ENCODE measurements at regions not wholly inside any gene's neighbourhood (a gene's known extent, or its start where the extent isn't known, plus 50 kb on each side); places are given as distances from the start of the nearest gene placed in this dataset.
"Not testable (repeated sequence)": the region's sequence is repeated elsewhere in the genome, so short reads cannot be mapped to it uniquely, and the experiment has no call there.

- H3K4me3 Mint-ChIP-seq: no peak overlapping the region
- H3K36me3 Mint-ChIP-seq (ENCODE audit: low read depth): no peaks in the 10 kb centered on the region
- no peaks in the 10 kb centered on the region for H3K9me3 Mint-ChIP-seq (ENCODE audit: low read depth)
- ChIA-PET CTCF (no interaction called here), POLR2A (no interaction called here)
- H3K4me1 Mint-ChIP-seq: no peaks in the 10 kb centered on the region
- no peak overlapping the region for H3K27ac Mint-ChIP-seq
- intact Hi-C loops (cut with DNase I, micrococcal nuclease): no loop called here
- ATAC-seq: no peak
- no peak for DNase-seq
- no peaks in the 10 kb centered on the region for H3K27me3 Mint-ChIP-seq
Measured at GRCh38 chr11:29452146-29452545, 564.7 kb downstream of the KCNA4 start.

DNA sequence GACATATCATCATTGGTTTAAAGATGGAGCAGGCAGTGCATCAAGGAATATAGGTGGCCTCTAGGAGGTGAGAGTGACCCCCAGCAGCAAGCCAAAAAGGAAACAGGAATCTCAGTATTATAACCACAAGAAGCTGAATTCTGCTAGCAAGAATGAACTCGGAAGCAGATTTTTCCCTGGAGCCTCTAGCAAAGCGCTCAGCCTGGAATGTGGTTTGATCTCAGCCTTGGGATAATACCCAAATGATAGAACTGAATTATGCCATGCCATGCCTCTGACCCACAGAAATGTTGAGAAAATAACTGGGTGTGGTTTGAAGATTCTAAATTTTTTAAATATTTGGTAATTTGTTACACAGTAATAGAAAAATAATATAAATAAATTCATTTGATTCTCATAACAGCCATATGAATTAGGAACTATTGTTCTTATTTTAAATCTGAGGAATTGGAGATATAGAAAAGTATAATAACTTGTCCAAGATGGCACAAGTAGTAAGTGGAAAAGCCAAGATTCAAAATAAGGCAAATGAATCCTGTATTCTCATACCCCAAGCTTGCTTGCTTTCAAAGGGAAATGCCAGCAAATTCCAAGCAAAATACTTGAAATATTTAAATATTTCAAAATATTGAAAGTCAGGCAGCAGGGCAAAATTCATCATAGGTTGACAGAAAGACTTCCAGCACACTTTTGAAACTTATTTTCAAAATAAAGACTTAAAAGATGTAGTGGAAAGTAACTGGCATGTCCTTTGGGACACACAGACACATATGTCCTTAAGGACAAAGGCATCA, 567.4 kb downstream of the KCNA4 start:
- H3K27ac Mint-ChIP-seq: no peak overlapping the region
- intact Hi-C loops (cut with DNase I, micrococcal nuclease): no loop called here
- no peaks in the 10 kb centered on the region for H3K4me1 Mint-ChIP-seq
- no peaks in the 10 kb centered on the region for H3K36me3 Mint-ChIP-seq (ENCODE audit: low read depth)
- H3K9me3 Mint-ChIP-seq (ENCODE audit: low read depth): no peaks in the 10 kb centered on the region
- H3K4me3 Mint-ChIP-seq: no peak overlapping the region
- ATAC-seq: no peak
- no peak for DNase-seq
- no peaks in the 10 kb centered on the region for H3K27me3 Mint-ChIP-seq
- CTCF ChIA-PET: no interaction called here
- POLR2A ChIA-PET: no interaction called here

- intact Hi-C loops (cut with DNase I, micrococcal nuclease): no loop called here
- no peaks in the 10 kb centered on the region for H3K4me1 Mint-ChIP-seq
- H3K9me3 Mint-ChIP-seq (ENCODE audit: low read depth): no peaks in the 10 kb centered on the region
- ATAC-seq: no peak
- no peak overlapping the region for H3K4me3 Mint-ChIP-seq
- H3K27me3 Mint-ChIP-seq: no peaks in the 10 kb centered on the region
- no peaks in the 10 kb centered on the region for H3K36me3 Mint-ChIP-seq (ENCODE audit: low read depth)
- DNase-seq: no peak
- ChIA-PET CTCF (no interaction called here), POLR2A (no interaction called here)
- no peak overlapping the region for H3K27ac Mint-ChIP-seq
Measured at GRCh38 chr11:29448246-29448877, 568.5 kb downstream of the KCNA4 start.

GRCh38 chr11:29447821-29448220, 569.0 kb downstream of the KCNA4 start:
- no peaks in the 10 kb centered on the region for H3K36me3 Mint-ChIP-seq (ENCODE audit: low read depth)
- no peak for DNase-seq
- no peak for ATAC-seq
- POLR2A ChIA-PET: no interaction called here
- no peak overlapping the region for H3K4me3 Mint-ChIP-seq
- no peaks in the 10 kb centered on the region for H3K4me1 Mint-ChIP-seq
- H3K27ac Mint-ChIP-seq: no peak overlapping the region
- CTCF ChIA-PET: no interaction called here
- no peaks in the 10 kb centered on the region for H3K9me3 Mint-ChIP-seq (ENCODE audit: low read depth)
- H3K27me3 Mint-ChIP-seq: no peaks in the 10 kb centered on the region
- intact Hi-C loops (cut with DNase I, micrococcal nuclease): no loop called here

GRCh38 chr11:29446132-29446531, 570.7 kb downstream of the KCNA4 start:
- Mint-ChIP-seq H3K4me3 (no peak overlapping the region), H3K27me3 (no peaks in the 10 kb centered on the region), H3K36me3 (ENCODE audit: low read depth) (no peaks in the 10 kb centered on the region), H3K27ac (no peak overlapping the region), H3K4me1 (no peaks in the 10 kb centered on the region), H3K9me3 (ENCODE audit: low read depth) (no peaks in the 10 kb centered on the region)
- POLR2A ChIA-PET: no interaction called here
- intact Hi-C loops (cut with DNase I, micrococcal nuclease): no loop called here
- DNase-seq (no peak), ATAC-seq (no peak)
- CTCF ChIA-PET: no interaction called here

- H3K4me3 Mint-ChIP-seq; POLR2A ChIA-PET; CTCF ChIA-PET; H3K9me3 Mint-ChIP-seq (ENCODE audit: low read depth); H3K27ac Mint-ChIP-seq; ATAC-seq; H3K4me1 Mint-ChIP-seq; intact Hi-C loops (cut with DNase I, micrococcal nuclease); H3K27me3 Mint-ChIP-seq; H3K36me3 Mint-ChIP-seq (ENCODE audit: low read depth); DNase-seq: not testable (repeated sequence)
Measured at GRCh38 chr11:29445191-29445590, 571.6 kb downstream of the KCNA4 start.

DNA sequence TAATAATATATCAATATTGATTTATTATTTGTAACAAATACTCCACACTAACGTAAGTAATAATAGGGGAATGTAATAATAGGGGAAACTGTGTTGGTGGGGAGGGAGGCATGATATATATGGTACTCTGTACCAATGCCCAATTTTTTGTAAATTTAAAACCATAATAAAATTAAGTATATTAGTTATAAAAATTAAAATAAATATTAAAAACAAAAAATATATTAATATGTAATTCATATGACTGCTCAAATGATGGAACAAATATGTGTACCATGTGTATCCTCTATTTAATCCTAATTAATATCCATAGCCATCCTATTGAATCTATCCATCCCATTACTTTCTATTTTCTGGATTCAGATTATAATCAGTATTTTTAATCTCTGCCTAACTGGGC, 578.0 kb downstream of the KCNA4 start:
- ChIA-PET POLR2A (no interaction called here), CTCF (no interaction called here)
- ATAC-seq (no peak), DNase-seq (no peak)
- Mint-ChIP-seq H3K9me3 (ENCODE audit: low read depth) (peaks cover 2% of the 10 kb centered on the region), H3K4me3 (no peak overlapping the region), H3K36me3 (ENCODE audit: low read depth) (no peaks in the 10 kb centered on the region), H3K27me3 (no peaks in the 10 kb centered on the region), H3K27ac (no peak overlapping the region), H3K4me1 (no peaks in the 10 kb centered on the region)
- intact Hi-C loops (cut with DNase I, micrococcal nuclease): loop anchor here in 1 of 2 experiments (10.0 kb wide), 1 partner anchor 1476 kb away; no protein-coding TSS in a partner anchor

GRCh38 chr11:29435421-29435820, 581.4 kb downstream of the KCNA4 start:
- ChIA-PET POLR2A (no interaction called here), CTCF (no interaction called here)
- no peaks in the 10 kb centered on the region for H3K36me3 Mint-ChIP-seq (ENCODE audit: low read depth)
- H3K4me1 Mint-ChIP-seq: no peaks in the 10 kb centered on the region
- no peak overlapping the region for H3K27ac Mint-ChIP-seq
- no peak for DNase-seq
- intact Hi-C loops (cut with DNase I, micrococcal nuclease): loop anchor here in 1 of 2 experiments (10.0 kb wide), 1 partner anchor 1479 kb away; no protein-coding TSS in a partner anchor
- no peaks in the 10 kb centered on the region for H3K9me3 Mint-ChIP-seq (ENCODE audit: low read depth)
- H3K4me3 Mint-ChIP-seq: no peak overlapping the region
- H3K27me3 Mint-ChIP-seq: no peaks in the 10 kb centered on the region
- ATAC-seq: no peak

GRCh38 chr11:29432719-29433325, 584.0 kb downstream of the KCNA4 start:
- H3K4me1 Mint-ChIP-seq: no peaks in the 10 kb centered on the region
- H3K27me3 Mint-ChIP-seq: no peaks in the 10 kb centered on the region
- POLR2A ChIA-PET: no interaction called here
- no peak overlapping the region for H3K27ac Mint-ChIP-seq
- intact Hi-C loops (cut with DNase I, micrococcal nuclease): loop anchor here (2.0 to 10.0 kb wide), 4 partner anchors 709 to 1482 kb away; no protein-coding TSS in a partner anchor
- no peaks in the 10 kb centered on the region for H3K36me3 Mint-ChIP-seq (ENCODE audit: low read depth)
- DNase-seq (no peak), ATAC-seq (no peak)
- CTCF ChIA-PET: interaction anchor here (0.7 to 1.6 kb wide), 4 partner anchors 55 to 1424 kb away, joined by 3 to 4 read pairs (median 4); no protein-coding TSS in a partner anchor
- peaks cover 4% of the 10 kb centered on the region for H3K9me3 Mint-ChIP-seq (ENCODE audit: low read depth)
- no peak overlapping the region for H3K4me3 Mint-ChIP-seq

- no peak for DNase-seq
- CTCF ChIA-PET: no interaction called here
- POLR2A ChIA-PET: no interaction called here
- Mint-ChIP-seq H3K9me3 (ENCODE audit: low read depth) (peaks cover 6% of the 10 kb centered on the region), H3K4me3 (no peak overlapping the region), H3K27me3 (no peaks in the 10 kb centered on the region), H3K27ac (no peak overlapping the region), H3K4me1 (no peaks in the 10 kb centered on the region), H3K36me3 (ENCODE audit: low read depth) (no peaks in the 10 kb centered on the region)
- no peak for ATAC-seq
- intact Hi-C loops (cut with DNase I, micrococcal nuclease): no loop called here
Measured at GRCh38 chr11:29405305-29405704, 611.5 kb downstream of the KCNA4 start.

- Mint-ChIP-seq H3K36me3 (ENCODE audit: low read depth) (no peaks in the 10 kb centered on the region), H3K27ac (no peak overlapping the region), H3K9me3 (ENCODE audit: low read depth) (peaks cover 2% of the 10 kb centered on the region), H3K4me1 (no peaks in the 10 kb centered on the region), H3K4me3 (no peak overlapping the region), H3K27me3 (no peaks in the 10 kb centered on the region)
- intact Hi-C loops (cut with DNase I, micrococcal nuclease): no loop called here
- DNase-seq (no peak), ATAC-seq (no peak)
- POLR2A ChIA-PET: no interaction called here
- CTCF ChIA-PET: no interaction called here
Measured at GRCh38 chr11:29395555-29396072, 621.2 kb downstream of the KCNA4 start.

GRCh38 chr11:29389793-29390192, 627.0 kb downstream of the KCNA4 start:
- DNase-seq (no peak), ATAC-seq (no peak)
- H3K4me1 Mint-ChIP-seq: no peaks in the 10 kb centered on the region
- H3K4me3 Mint-ChIP-seq: no peak overlapping the region
- CTCF ChIA-PET: no interaction called here
- peaks cover 8% of the 10 kb centered on the region for H3K9me3 Mint-ChIP-seq (ENCODE audit: low read depth)
- intact Hi-C loops (cut with DNase I, micrococcal nuclease): no loop called here
- H3K27ac Mint-ChIP-seq: no peak overlapping the region
- POLR2A ChIA-PET: no interaction called here
- H3K36me3 Mint-ChIP-seq (ENCODE audit: low read depth): no peaks in the 10 kb centered on the region
- no peaks in the 10 kb centered on the region for H3K27me3 Mint-ChIP-seq

Measured in activated CD4-positive, alpha-beta T cell treated with anti-CD3 and anti-CD28 coated beads for 36 hours (primary cell).